H9 (cell line): ENCODE measurements at regions not wholly inside any gene's neighbourhood (a gene's known extent, or its start where the extent isn't known, plus 50 kb on each side); places are given as distances from the start of the nearest gene placed in this dataset.
"Not testable (repeated sequence)": the region's sequence is repeated elsewhere in the genome, so short reads cannot be mapped to it uniquely, and the experiment has no call there.

ENCODE experiments used
- DNase-seq: peaks from one replicate; pipeline ENCODE4 v3.0.0-alpha.2; 2017
- H2AFZ ChIP-seq: one replicate; pipeline ENCODE4 v1.6.1; 2013; ENCODE audit warnings: mild to moderate bottlenecking, low read length, control low read depth, moderate library complexity
- H2AK5ac ChIP-seq: 2 replicates; pipeline ENCODE4 v1.6.1; 2013; ENCODE audit warnings: low read length, control low read depth, mixed read lengths; ENCODE audit not compliant: insufficient read length
- H2BK120ac ChIP-seq: one replicate; pipeline ENCODE4 v1.6.1; 2013; ENCODE audit warnings: low read depth, mild to moderate bottlenecking, low read length, control low read depth, inconsistent platforms; ENCODE audit not compliant: poor library complexity, severe bottlenecking
- H2BK12ac ChIP-seq: 2 replicates; pipeline ENCODE4 v1.6.1; 2013; ENCODE audit warnings: low read length, control low read depth, mixed read lengths, low read depth; ENCODE audit not compliant: insufficient read length
- H2BK15ac ChIP-seq: 2 replicates; pipeline ENCODE4 v1.6.1; 2013; ENCODE audit warnings: low read depth, low read length, control low read depth
- H2BK20ac ChIP-seq: one replicate; pipeline ENCODE4 v1.6.1; 2013; ENCODE audit warnings: low read depth, mild to moderate bottlenecking, low read length, control low read depth, inconsistent platforms; ENCODE audit not compliant: poor library complexity, severe bottlenecking
- H2BK5ac ChIP-seq: 2 replicates; pipeline ENCODE4 v1.6.1; 2013; ENCODE audit warnings: low read length, control low read depth, mixed read lengths; ENCODE audit not compliant: insufficient read length
- H3K14ac ChIP-seq: 2 replicates; pipeline ENCODE4 v1.6.1; 2013; ENCODE audit warnings: low read length, control low read depth; ENCODE audit not compliant: insufficient read depth
- H3K18ac ChIP-seq: 2 replicates; pipeline ENCODE4 v1.6.1; 2013; ENCODE audit warnings: low read depth, mild to moderate bottlenecking, mixed read lengths, low read length, control low read depth; ENCODE audit not compliant: insufficient read length
- H3K23ac ChIP-seq: 2 replicates; pipeline ENCODE4 v1.6.1; 2013; ENCODE audit warnings: low read length, control low read depth, mixed read lengths, low read depth; ENCODE audit not compliant: insufficient read length
- H3K23me2 ChIP-seq: 2 replicates; pipeline ENCODE4 v1.6.1; 2013; ENCODE audit warnings: low read depth, mild to moderate bottlenecking, mixed read lengths, low read length, control low read depth; ENCODE audit not compliant: insufficient read length, poor library complexity, severe bottlenecking
- H3K27ac ChIP-seq: 2 replicates; pipeline ENCODE4 v1.5.1; 2013; ENCODE audit warnings: low read length, control low read depth, mixed read lengths, low read depth; ENCODE audit not compliant: insufficient read length
- H3K27me3 ChIP-seq: 2 replicates; pipeline ENCODE4 v1.6.1; 2013; ENCODE audit warnings: low read length, control low read depth, inconsistent platforms; ENCODE audit not compliant: insufficient read depth
- H3K4ac ChIP-seq: 2 replicates; pipeline ENCODE4 v1.6.1; 2013; ENCODE audit warnings: low read depth, mild to moderate bottlenecking, control low read depth, inconsistent platforms, low read length, moderate library complexity
- H3K4me1 ChIP-seq: 2 replicates; pipeline ENCODE4 v1.6.1; 2013; ENCODE audit warnings: low read length, control low read depth, inconsistent platforms; ENCODE audit not compliant: insufficient read depth
- H3K4me2 ChIP-seq: 2 replicates; pipeline ENCODE4 v1.6.1; 2013; ENCODE audit warnings: low read length, control low read depth, mixed read lengths; ENCODE audit not compliant: insufficient read length, insufficient read depth
- H3K56ac ChIP-seq: 2 replicates; pipeline ENCODE4 v1.6.1; 2013; ENCODE audit warnings: low read depth, mild to moderate bottlenecking, mixed read lengths, low read length, control low read depth; ENCODE audit not compliant: insufficient read length
- H3K79me1 ChIP-seq: 2 replicates; pipeline ENCODE4 v1.6.1; 2013; ENCODE audit warnings: low read depth, mild to moderate bottlenecking, moderate library complexity, low read length, control low read depth, inconsistent platforms; ENCODE audit not compliant: insufficient read depth, poor library complexity, severe bottlenecking
- H3K79me2 ChIP-seq: 2 replicates; pipeline ENCODE4 v1.6.1; 2013; ENCODE audit warnings: low read length, control low read depth, inconsistent platforms; ENCODE audit not compliant: insufficient read depth
- H3K9ac ChIP-seq: 2 replicates; pipeline ENCODE4 v1.6.1; 2013; ENCODE audit warnings: low read length, control low read depth, mixed read lengths; ENCODE audit not compliant: insufficient read length; ENCODE audit errors: extremely low read depth
- H3K9me3 ChIP-seq: one replicate; pipeline ENCODE4 v1.6.1; 2013; ENCODE audit warnings: low read depth, low read length, inconsistent platforms; ENCODE audit not compliant: control insufficient read depth
- H3T11ph ChIP-seq: one replicate; pipeline ENCODE4 v1.6.1; 2013; ENCODE audit warnings: mild to moderate bottlenecking, low read length, control low read depth, inconsistent platforms
- H4K20me1 ChIP-seq: one replicate; pipeline ENCODE4 v1.6.1; 2013; ENCODE audit not compliant: control insufficient read depth, insufficient read length, insufficient read depth
- H4K5ac ChIP-seq: 2 replicates; pipeline ENCODE4 v1.6.1; 2013; ENCODE audit warnings: low read depth, mild to moderate bottlenecking, mixed read lengths, low read length, control low read depth; ENCODE audit not compliant: insufficient read length
- H4K8ac ChIP-seq: replicated peaks from 2 replicates; pipeline ENCODE4 v1.6.1; 2013; ENCODE audit warnings: low read length, control low read depth, mixed read lengths, low read depth; ENCODE audit not compliant: insufficient read length
- H4K91ac ChIP-seq: 2 replicates; pipeline ENCODE4 v1.6.1; 2013; ENCODE audit warnings: low read depth, mild to moderate bottlenecking, moderate library complexity, mixed read lengths, low read length, control low read depth; ENCODE audit not compliant: insufficient read length
- H3K27ac Mint-ChIP-seq, 3 experiments: 2 replicates in 2 of 3; 3 replicates in 1 of 3; pipeline ENCODE4 v1.8.0; 2020 to 2021; ENCODE audit warnings: mixed read lengths in 3 of 3, mild to moderate bottlenecking in 1 of 3, moderate library complexity in 1 of 3
- H3K27me3 Mint-ChIP-seq: 2 replicates; pipeline ENCODE4 v1.8.0; 2021; ENCODE audit warnings: low read depth, mild to moderate bottlenecking, moderate library complexity, mixed read lengths
- H3K36me3 Mint-ChIP-seq, 3 experiments: 2 replicates in 2 of 3; 3 replicates in 1 of 3; pipeline ENCODE4 v1.8.0; 2020 to 2021; ENCODE audit warnings: low read depth in 3 of 3, mixed read lengths in 3 of 3; ENCODE audit not compliant: insufficient read depth in 1 of 3
- H3K4me1 Mint-ChIP-seq, 2 experiments: 2 replicates each; pipeline ENCODE4 v1.8.0; 2020; ENCODE audit warnings: mixed read lengths in 2 of 2
- H3K4me3 Mint-ChIP-seq, 2 experiments: 2 replicates in 1 of 2; 3 replicates in 1 of 2; pipeline ENCODE4 v1.8.0; 2020 to 2021; ENCODE audit warnings: mild to moderate bottlenecking in 2 of 2, mixed read lengths in 2 of 2, moderate library complexity in 1 of 2
- H3K9me3 Mint-ChIP-seq, 2 experiments: 2 replicates in 1 of 2; 3 replicates in 1 of 2; pipeline ENCODE4 v1.8.0; 2020; ENCODE audit warnings: mild to moderate bottlenecking in 2 of 2, mixed read lengths in 2 of 2, moderate library complexity in 1 of 2
- CTCF ChIP-seq: fragments of 200-600 bp; sonication (generic); conservative IDR thresholded peaks from 3 replicates; pipeline ENCODE4 v1.8.0; 2021; ENCODE audit warnings: antibody characterized with exemption, mild to moderate bottlenecking
- WGBS: extraction: QIAGEN DNeasy Blood & Tissue Kit; methylation state at CpG from one replicate; pipeline ENCODE4 v1.1.7; 2013; ENCODE audit warnings: missing lambda C conversion rate, low lambda C conversion rate, mixed read lengths; ENCODE audit not compliant: insufficient read length; ENCODE audit errors: extremely low coverage; 5-methylcytosine and 5-hydroxymethylcytosine counted together

- no peak overlapping the region for H3K56ac ChIP-seq
- peaks cover 11% of the 10 kb centered on the region for H3K27me3 Mint-ChIP-seq
- no peaks in the 10 kb centered on the region for H4K20me1 ChIP-seq
- H4K5ac ChIP-seq: no peak overlapping the region
- no peak overlapping the region for H2BK5ac ChIP-seq
- H3K36me3 Mint-ChIP-seq: no peaks in the 10 kb centered on the region
- H2BK15ac ChIP-seq: no peak overlapping the region
- no peak overlapping the region for H2AK5ac ChIP-seq
- H3T11ph ChIP-seq: no peak overlapping the region
- H3K23ac ChIP-seq: no peak overlapping the region
- WGBS: no CpG with 5 or more reads among the region's 4 CpGs
- no peak overlapping the region for H2BK12ac ChIP-seq
- no peak overlapping the region for H3K4me3 Mint-ChIP-seq
- no peaks in the 10 kb centered on the region for H3K9me3 ChIP-seq
- H3K27me3 ChIP-seq: no peaks in the 10 kb centered on the region
- no peak overlapping the region for H3K27ac ChIP-seq
- no peak overlapping the region for H3K4me2 ChIP-seq
- H4K8ac ChIP-seq: no peak overlapping the region
- H2AFZ ChIP-seq: no peak overlapping the region
- no peaks in the 10 kb centered on the region for H3K4me1 ChIP-seq
- H3K18ac ChIP-seq: no peak overlapping the region
- H3K79me1 ChIP-seq: no peaks in the 10 kb centered on the region
- no peak for TF ChIP-seq CTCF
- no peak overlapping the region for H3K27ac Mint-ChIP-seq
- no peak overlapping the region for H3K4ac ChIP-seq
- no peaks in the 10 kb centered on the region for H3K9me3 Mint-ChIP-seq
- no peak for DNase-seq
- no peak overlapping the region for H2BK120ac ChIP-seq
- H2BK20ac ChIP-seq: no peak overlapping the region
- H3K4me1 Mint-ChIP-seq: no peaks in the 10 kb centered on the region; a peak in 2 of 4 replicates
- H3K23me2 ChIP-seq: no peaks in the 10 kb centered on the region
- H3K14ac ChIP-seq: no peak overlapping the region
- no peak overlapping the region for H4K91ac ChIP-seq
- no peaks in the 10 kb centered on the region for H3K79me2 ChIP-seq
- no peak overlapping the region for H3K9ac ChIP-seq
These were observed 111.5 kb upstream of the HAND1 start for GRCh38 chr5:154589511-154589910.

- not testable (repeated sequence) for H4K5ac ChIP-seq, H3K23ac ChIP-seq, H3K14ac ChIP-seq, H2BK20ac ChIP-seq, H2BK15ac ChIP-seq, H3K9me3 ChIP-seq, H2BK120ac ChIP-seq, H2BK5ac ChIP-seq, H3K4ac ChIP-seq, H3K4me2 ChIP-seq, H3K4me1 Mint-ChIP-seq, H3K9me3 Mint-ChIP-seq, H4K91ac ChIP-seq, H3K27me3 ChIP-seq, H3K18ac ChIP-seq, H3K27ac ChIP-seq, H3K27ac Mint-ChIP-seq, H4K8ac ChIP-seq, H3K36me3 Mint-ChIP-seq, H3K4me3 Mint-ChIP-seq, H2AFZ ChIP-seq, H3K56ac ChIP-seq, H3K9ac ChIP-seq, H3K79me2 ChIP-seq, H3K79me1 ChIP-seq, H2BK12ac ChIP-seq, H3T11ph ChIP-seq, H3K4me1 ChIP-seq, H3K23me2 ChIP-seq, DNase-seq, H2AK5ac ChIP-seq, H4K20me1 ChIP-seq
- peaks cover 11% of the 10 kb centered on the region for H3K27me3 Mint-ChIP-seq
- WGBS: no CpG with 5 or more reads among the region's 7 CpGs
These were observed 110.9 kb upstream of the HAND1 start for GRCh38 chr5:154588833-154589425.
